CD4-positive, CD25-positive, alpha-beta regulatory T cell (primary cell): ENCODE measurements at regions not wholly inside any gene's neighbourhood (a gene's known extent, or its start where the extent isn't known, plus 50 kb on each side); places are given as distances from the start of the nearest gene placed in this dataset.

ENCODE experiments used
- ATAC-seq, 2 donors: fragments of 150-1000 bp; cut with Tn5 transposase; one replicate each; pipeline ENCODE4 v1.10.0; 2021; ENCODE audit warnings: low read depth in 2 of 2, moderate number of reproducible peaks in 2 of 2, moderate library complexity in 1 of 2
- DNase-seq, 3 donors: peaks; one replicate each; pipeline versions ENCODE4 v3.0.0 to v3.0.0-alpha.2; 2012 to 2022; ENCODE audit warnings: mixed read lengths in 1 of 3
- H3K27ac ChIP-seq: one replicate; pipeline ENCODE4 v1.7.0; 2013; ENCODE audit warnings: mild to moderate bottlenecking, low read length; ENCODE audit not compliant: insufficient read depth, poor library complexity, severe bottlenecking
- H3K27me3 ChIP-seq: one replicate; pipeline ENCODE4 v1.7.0; 2013; ENCODE audit warnings: low read length; ENCODE audit not compliant: control insufficient read depth, insufficient read depth
- H3K36me3 ChIP-seq: one replicate; pipeline ENCODE4 v1.7.0; 2013; ENCODE audit warnings: mild to moderate bottlenecking, low read length, moderate library complexity; ENCODE audit not compliant: control insufficient read depth, insufficient read depth
- H3K4me1 ChIP-seq: 2 replicates; pipeline ENCODE4 v1.7.0; 2013; ENCODE audit warnings: mild to moderate bottlenecking, low read length; ENCODE audit not compliant: insufficient read depth, control insufficient read depth, poor library complexity, severe bottlenecking
- H3K4me3 ChIP-seq: one replicate; pipeline ENCODE4 v1.7.0; 2013; ENCODE audit warnings: low read depth, mild to moderate bottlenecking, low read length, moderate library complexity
- H3K9me3 ChIP-seq, 2 experiments: 1 replicate in 1 of 2; 2 replicates in 1 of 2; pipeline ENCODE4 v1.7.0; 2013; ENCODE audit warnings: low read length in 2 of 2, mild to moderate bottlenecking in 1 of 2, moderate library complexity in 1 of 2; ENCODE audit not compliant: control insufficient read depth in 2 of 2
- H3K27ac Mint-ChIP-seq, 3 donors: one replicate each; pipeline ENCODE4 v1.8.0; 2020 to 2022; ENCODE audit warnings: mild to moderate bottlenecking in 3 of 3, mixed read lengths in 3 of 3, moderate library complexity in 2 of 3
- H3K27me3 Mint-ChIP-seq: one replicate; pipeline ENCODE4 v1.8.0; 2022; ENCODE audit warnings: mild to moderate bottlenecking, mixed read lengths
- H3K36me3 Mint-ChIP-seq: one replicate; pipeline ENCODE4 v1.8.0; 2020; ENCODE audit warnings: mixed read lengths
- H3K4me1 Mint-ChIP-seq, 4 donors: one replicate each; pipeline ENCODE4 v1.8.0; 2020 to 2022; ENCODE audit warnings: mixed read lengths in 4 of 4, mild to moderate bottlenecking in 1 of 4
- H3K4me3 Mint-ChIP-seq, 4 donors: one replicate each; pipeline ENCODE4 v1.8.0; 2020 to 2022; ENCODE audit warnings: mild to moderate bottlenecking in 4 of 4, mixed read lengths in 4 of 4, moderate library complexity in 3 of 4
- H3K9me3 Mint-ChIP-seq, 7 donors: one replicate each; pipeline ENCODE4 v1.8.0; 2020 to 2022; ENCODE audit warnings: mixed read lengths in 7 of 7, mild to moderate bottlenecking in 3 of 7, moderate library complexity in 2 of 7

DNA sequence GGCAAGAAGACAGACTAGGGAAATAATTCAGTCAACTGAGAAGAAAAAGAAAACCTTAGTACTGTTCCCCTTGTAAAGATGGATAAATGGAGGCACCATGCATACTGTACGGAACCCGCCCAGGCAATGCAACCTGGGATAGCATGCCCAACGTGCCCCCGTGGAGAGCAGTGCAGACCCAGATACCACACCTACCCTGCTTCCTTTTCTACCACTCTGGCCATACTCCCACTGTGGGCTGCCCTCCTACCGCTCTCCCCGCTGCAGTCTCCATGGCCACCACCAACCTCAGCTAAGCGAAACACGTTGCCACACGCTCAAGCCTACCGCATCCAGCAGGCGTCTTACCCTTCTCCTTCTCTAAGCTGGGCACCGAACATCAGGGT, 117.4 kb upstream of the SERPIND1 start:
- H3K4me3 Mint-ChIP-seq: no peak overlapping the region
- H3K4me3 ChIP-seq: no peak overlapping the region
- H3K9me3 Mint-ChIP-seq: peaks cover 0 to 2% (median 0%) of the 10 kb centered on the region in 7 donors
- H3K36me3 ChIP-seq: no peaks in the 10 kb centered on the region
- H3K27me3 Mint-ChIP-seq: peaks cover 37% of the 10 kb centered on the region
- no peak for ATAC-seq
- no peaks in the 10 kb centered on the region for H3K4me1 ChIP-seq
- no peaks in the 10 kb centered on the region for H3K27me3 ChIP-seq
- no peaks in the 10 kb centered on the region for H3K4me1 Mint-ChIP-seq
- no peaks in the 10 kb centered on the region for H3K9me3 ChIP-seq
- no peak overlapping the region for H3K27ac ChIP-seq
- H3K36me3 Mint-ChIP-seq: no peaks in the 10 kb centered on the region
- H3K27ac Mint-ChIP-seq: no peak overlapping the region
- no peak for DNase-seq

DNA sequence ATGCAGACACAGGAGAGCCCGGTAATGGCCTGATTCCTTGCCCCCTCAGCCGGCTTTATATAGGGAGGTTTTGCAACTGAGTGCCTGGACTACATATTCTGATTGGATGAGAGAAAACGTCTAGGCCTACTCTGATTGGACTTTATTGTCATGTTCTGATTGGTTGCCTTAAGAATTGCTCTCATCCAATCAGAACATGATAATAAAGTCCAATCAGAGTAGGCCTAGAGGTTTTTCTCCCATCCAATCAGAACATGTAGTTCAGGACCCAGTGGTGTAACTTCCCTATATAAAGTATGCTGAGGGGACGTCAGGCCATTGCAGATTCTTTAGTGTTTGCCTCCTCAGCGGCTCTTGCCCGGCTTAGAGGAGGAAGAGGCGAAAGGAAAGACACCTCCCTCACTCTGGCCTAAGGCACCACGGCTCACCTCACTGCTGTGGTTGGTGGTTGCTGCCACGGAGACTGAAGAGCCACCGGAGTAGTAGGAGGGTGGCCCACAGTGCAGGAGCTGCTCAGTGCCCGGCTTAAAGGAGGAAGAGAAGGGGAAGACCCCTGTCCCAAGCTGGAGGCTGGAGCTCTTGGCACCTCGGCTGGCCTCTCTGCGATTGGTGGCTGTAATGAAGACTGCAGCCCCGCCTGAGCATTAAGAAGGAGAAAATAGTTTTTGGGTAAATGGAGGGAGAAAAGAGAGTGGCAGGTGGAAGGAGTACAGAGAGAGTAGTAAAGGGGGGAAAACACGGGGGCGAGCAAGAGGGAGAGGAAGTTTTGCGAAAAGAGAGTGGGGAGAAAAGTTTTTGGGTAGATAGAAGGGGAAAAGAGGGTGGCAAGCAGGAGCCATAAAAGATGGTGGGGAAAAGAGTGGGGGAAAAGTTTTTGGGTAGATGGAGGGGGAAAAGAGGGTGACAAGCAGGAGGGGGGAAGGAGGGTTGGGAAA, 116.7 kb upstream of the SERPIND1 start:
- Histone ChIP-seq H3K9me3 (no peaks in the 10 kb centered on the region), H3K4me3 (no peak overlapping the region)
- H3K36me3 Mint-ChIP-seq: no peaks in the 10 kb centered on the region

More for the DNA sequence above, 116.7 kb upstream of the SERPIND1 start:
- Histone ChIP-seq H3K27me3 (peaks cover under 1% of the 10 kb centered on the region), H3K36me3 (no peaks in the 10 kb centered on the region), H3K4me1 (no peaks in the 10 kb centered on the region), H3K27ac (no peak overlapping the region)
- H3K4me1 Mint-ChIP-seq: no peaks in the 10 kb centered on the region
- DNase-seq (no peak), ATAC-seq (no peak)
- H3K27me3 Mint-ChIP-seq: peaks cover 39% of the 10 kb centered on the region
- H3K27ac Mint-ChIP-seq: no peak overlapping the region
- no peak overlapping the region for H3K4me3 Mint-ChIP-seq
- H3K9me3 Mint-ChIP-seq: peaks cover 0 to 2% (median 0%) of the 10 kb centered on the region in 7 donors
